ENCODE measurements at regions not wholly inside any gene's neighbourhood (a gene's known extent, or its start where the extent isn't known, plus 50 kb on each side); places are given as distances from the start of the nearest gene placed in this dataset.
A peak's percentile ranks its signal among the peaks of the same experiment; 100 is the strongest.
"Not testable (repeated sequence)": the region's sequence is repeated elsewhere in the genome, so short reads cannot be mapped to it uniquely, and the experiment has no call there.

- no peak for DNase-seq
- Mint-ChIP-seq H3K27ac (peak overlapping the region in 2 of 8 donors; percentile 26 to 33), H3K9me3 (peaks cover 0 to 1% (median 0%) of the 10 kb centered on the region in 5 donors), H3K27me3 (peaks cover 0 to 6% of the 10 kb centered on the region in 2 donors), H3K36me3 (no peaks in the 10 kb centered on the region), H3K4me1 (peaks cover 0 to 3% (median 0%) of the 10 kb centered on the region in 3 donors), H3K4me3 (no peak overlapping the region)
- H3K27ac ChIP-seq (ENCODE audit: low read depth, low read length), result no peak overlapping the region
- H3K4me3 ChIP-seq (ENCODE audit: low read length), result no peak overlapping the region
- ChIA-PET CTCF (no interaction called here), POLR2A (no interaction called here)
- H3K27me3 ChIP-seq (ENCODE audit: insufficient read depth, low read length, poor library complexity, severe bottlenecking), result no peaks in the 10 kb centered on the region
- H3K4me1 ChIP-seq (ENCODE audit: insufficient read depth, low read length), result peaks cover 4% of the 10 kb centered on the region
- H3K36me3 ChIP-seq (ENCODE audit: insufficient read depth, low read length), result no peaks in the 10 kb centered on the region
- no peaks in the 10 kb centered on the region for H3K9me3 ChIP-seq (ENCODE audit: low read length)
These were observed 53.4 kb downstream of the HES1 start for GRCh38 chr3:194189243-194189791.

DNA sequence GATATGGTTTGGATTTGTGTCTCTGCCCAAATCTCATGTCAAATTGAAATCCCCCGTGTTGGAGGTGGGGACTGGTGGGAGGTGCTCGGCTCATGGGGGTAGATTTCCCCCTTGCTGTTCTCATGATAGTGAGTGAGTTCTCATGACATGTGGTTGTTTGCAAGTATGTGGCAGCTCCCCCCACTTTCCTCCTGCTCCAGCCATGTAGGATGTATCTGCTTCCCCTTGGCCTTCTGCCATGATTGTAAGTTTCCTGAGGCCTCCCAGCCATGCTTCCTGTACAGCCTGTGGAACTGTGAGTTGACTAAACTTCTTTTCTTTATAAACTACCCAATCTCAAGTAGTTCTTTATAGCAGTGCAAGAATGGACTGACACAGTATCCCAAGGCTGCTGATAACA is 55.9 kb downstream of the HES1 start:
- peaks cover 10% of the 10 kb centered on the region for H3K4me1 ChIP-seq (ENCODE audit: insufficient read depth, low read length)
- H3K9me3 ChIP-seq (ENCODE audit: low read length); H3K36me3 ChIP-seq (ENCODE audit: insufficient read depth, low read length); H3K36me3 Mint-ChIP-seq; DNase-seq; H3K4me3 Mint-ChIP-seq; H3K4me1 Mint-ChIP-seq; H3K27me3 ChIP-seq (ENCODE audit: insufficient read depth, low read length, poor library complexity, severe bottlenecking); H3K9me3 Mint-ChIP-seq; H3K4me3 ChIP-seq (ENCODE audit: low read length); H3K27ac Mint-ChIP-seq; H3K27ac ChIP-seq (ENCODE audit: low read depth, low read length); POLR2A ChIA-PET; H3K27me3 Mint-ChIP-seq; CTCF ChIA-PET: not testable (repeated sequence)

- Mint-ChIP-seq H3K27me3 (peaks cover 2 to 22% of the 10 kb centered on the region in 2 donors), H3K27ac (no peak overlapping the region), H3K36me3 (no peaks in the 10 kb centered on the region), H3K4me1 (peaks cover 0 to 4% (median 0%) of the 10 kb centered on the region in 3 donors), H3K4me3 (no peak overlapping the region), H3K9me3 (no peaks in the 10 kb centered on the region)
- Histone ChIP-seq H3K4me1 (ENCODE audit: insufficient read depth, low read length) (peaks cover 10% of the 10 kb centered on the region), H3K36me3 (ENCODE audit: insufficient read depth, low read length) (no peaks in the 10 kb centered on the region), H3K27me3 (ENCODE audit: insufficient read depth, low read length, poor library complexity, severe bottlenecking) (no peaks in the 10 kb centered on the region), H3K4me3 (ENCODE audit: low read length) (no peak overlapping the region), H3K27ac (ENCODE audit: low read depth, low read length) (no peak overlapping the region), H3K9me3 (ENCODE audit: low read length) (no peaks in the 10 kb centered on the region)
- CTCF ChIA-PET, result no interaction called here
- POLR2A ChIA-PET, result no interaction called here
- no peak for DNase-seq
These were observed 58.3 kb downstream of the HES1 start for GRCh38 chr3:194194051-194194756.

- no peaks in the 10 kb centered on the region for H3K9me3 ChIP-seq (ENCODE audit: low read length)
- Mint-ChIP-seq H3K36me3 (no peaks in the 10 kb centered on the region), H3K27ac (no peak overlapping the region), H3K27me3 (peaks cover 2 to 26% of the 10 kb centered on the region in 2 donors), H3K4me3 (no peak overlapping the region), H3K9me3 (no peaks in the 10 kb centered on the region), H3K4me1 (peaks cover 0 to 4% (median 0%) of the 10 kb centered on the region in 3 donors)
- CTCF ChIA-PET, result interaction anchor here (0.8 kb wide), 1 partner anchor 19 kb away, joined by 3 read pairs; no protein-coding TSS in a partner anchor
- no peaks in the 10 kb centered on the region for H3K36me3 ChIP-seq (ENCODE audit: insufficient read depth, low read length)
- H3K4me1 ChIP-seq (ENCODE audit: insufficient read depth, low read length), result peaks cover 10% of the 10 kb centered on the region
- no peak for DNase-seq
- H3K4me3 ChIP-seq (ENCODE audit: low read length), result no peak overlapping the region
- POLR2A ChIA-PET, result no interaction called here
- no peak overlapping the region for H3K27ac ChIP-seq (ENCODE audit: low read depth, low read length)
- H3K27me3 ChIP-seq (ENCODE audit: insufficient read depth, low read length, poor library complexity, severe bottlenecking), result no peaks in the 10 kb centered on the region
These were observed 58.8 kb downstream of the HES1 start for GRCh38 chr3:194194757-194195085.

- Histone ChIP-seq H3K9me3 (ENCODE audit: low read length) (no peaks in the 10 kb centered on the region), H3K4me1 (ENCODE audit: insufficient read depth, low read length) (peaks cover 10% of the 10 kb centered on the region), H3K27ac (ENCODE audit: low read depth, low read length) (no peak overlapping the region), H3K36me3 (ENCODE audit: insufficient read depth, low read length) (no peaks in the 10 kb centered on the region), H3K27me3 (ENCODE audit: insufficient read depth, low read length, poor library complexity, severe bottlenecking) (no peaks in the 10 kb centered on the region), H3K4me3 (ENCODE audit: low read length) (no peak overlapping the region)
- ChIA-PET CTCF (interaction anchor here (0.8 kb wide), 1 partner anchor 18 kb away, joined by 3 read pairs; no protein-coding TSS in a partner anchor), POLR2A (no interaction called here)
- H3K4me1 Mint-ChIP-seq, result peaks cover 0 to 4% (median 0%) of the 10 kb centered on the region in 3 donors
- H3K27ac Mint-ChIP-seq, result no peak overlapping the region
- H3K9me3 Mint-ChIP-seq, result peaks cover 0 to 1% (median 0%) of the 10 kb centered on the region in 5 donors
- no peak overlapping the region for H3K4me3 Mint-ChIP-seq
- H3K36me3 Mint-ChIP-seq, result no peaks in the 10 kb centered on the region
- no peak for DNase-seq
- peaks cover 3 to 34% of the 10 kb centered on the region in 2 donors for H3K27me3 Mint-ChIP-seq
These were observed 59.7 kb downstream of the HES1 start for GRCh38 chr3:194195611-194196010.

DNA sequence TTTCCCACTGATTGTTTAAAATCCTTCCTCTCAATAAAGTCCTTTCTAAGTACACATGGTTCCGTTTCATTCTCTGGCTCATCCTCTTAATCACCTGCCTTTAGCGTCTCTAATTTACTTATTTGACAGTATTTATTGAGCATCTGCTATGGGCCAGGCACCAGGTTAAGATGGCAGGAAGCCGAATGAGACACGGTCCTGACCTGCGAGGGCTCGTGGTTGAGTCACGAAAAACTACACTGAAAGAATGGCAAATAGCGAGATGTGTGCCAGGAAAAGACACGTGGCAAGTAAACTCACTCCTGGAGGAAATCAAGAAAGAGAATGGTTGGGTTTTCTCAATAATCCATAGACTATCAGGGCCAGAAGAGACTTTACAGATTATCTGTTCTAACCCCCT is 60.9 kb downstream of the HES1 start:
- H3K27me3 ChIP-seq (ENCODE audit: insufficient read depth, low read length, poor library complexity, severe bottlenecking), result no peaks in the 10 kb centered on the region
- POLR2A ChIA-PET, result no interaction called here
- no peak overlapping the region for H3K27ac Mint-ChIP-seq
- peaks cover 0 to 1% (median 0%) of the 10 kb centered on the region in 5 donors for H3K9me3 Mint-ChIP-seq
- no peak overlapping the region for H3K27ac ChIP-seq (ENCODE audit: low read depth, low read length)
- H3K36me3 Mint-ChIP-seq, result no peaks in the 10 kb centered on the region
- H3K4me3 Mint-ChIP-seq, result no peak overlapping the region
- no peaks in the 10 kb centered on the region for H3K9me3 ChIP-seq (ENCODE audit: low read length)
- H3K4me3 ChIP-seq (ENCODE audit: low read length), result no peak overlapping the region
- peaks cover 0 to 4% (median 0%) of the 10 kb centered on the region in 3 donors for H3K4me1 Mint-ChIP-seq
- H3K4me1 ChIP-seq (ENCODE audit: insufficient read depth, low read length), result peaks cover 10% of the 10 kb centered on the region
- H3K36me3 ChIP-seq (ENCODE audit: insufficient read depth, low read length), result no peaks in the 10 kb centered on the region
- no peak for DNase-seq
- CTCF ChIA-PET, result no interaction called here
- H3K27me3 Mint-ChIP-seq, result peaks cover 12 to 46% of the 10 kb centered on the region in 2 donors

DNA sequence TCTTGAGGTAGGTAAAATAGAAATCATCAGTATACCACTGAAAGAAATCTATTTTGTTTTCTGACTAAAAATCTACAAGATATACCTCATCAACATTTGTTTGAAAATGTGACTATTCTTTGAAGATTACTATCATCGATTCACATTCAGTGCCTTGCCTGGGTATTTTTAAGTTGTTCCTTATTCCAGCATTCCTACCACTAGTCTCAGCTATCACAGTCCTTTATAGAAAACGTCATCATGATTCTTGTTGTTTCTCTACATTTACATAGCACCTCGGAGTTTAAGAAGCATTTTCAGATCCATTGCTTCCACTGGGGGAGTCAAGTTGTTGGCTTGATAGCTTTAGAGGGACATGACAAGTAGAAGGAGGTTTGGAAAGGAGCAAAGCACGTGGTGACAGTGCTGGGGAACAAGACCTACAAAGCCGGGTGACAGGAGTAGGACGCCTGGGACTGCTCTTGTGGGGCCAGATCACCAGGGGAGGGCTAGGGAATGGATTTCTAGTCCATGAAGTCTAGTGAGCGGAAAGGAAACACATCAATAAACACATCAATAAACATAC is 61.5 kb downstream of the HES1 start:
- Histone ChIP-seq H3K9me3 (ENCODE audit: low read length) (no peaks in the 10 kb centered on the region), H3K4me1 (ENCODE audit: insufficient read depth, low read length) (peaks cover 10% of the 10 kb centered on the region), H3K27me3 (ENCODE audit: insufficient read depth, low read length, poor library complexity, severe bottlenecking) (no peaks in the 10 kb centered on the region), H3K36me3 (ENCODE audit: insufficient read depth, low read length) (no peaks in the 10 kb centered on the region), H3K27ac (ENCODE audit: low read depth, low read length) (no peak overlapping the region), H3K4me3 (ENCODE audit: low read length) (no peak overlapping the region)
- no peak for DNase-seq
- H3K4me1 Mint-ChIP-seq, result peaks cover 0 to 4% (median 0%) of the 10 kb centered on the region in 3 donors
- H3K9me3 Mint-ChIP-seq, result peaks cover 0 to 1% (median 0%) of the 10 kb centered on the region in 5 donors
- H3K27me3 Mint-ChIP-seq, result peaks cover 17 to 52% of the 10 kb centered on the region in 2 donors
- no peak overlapping the region for H3K4me3 Mint-ChIP-seq
- ChIA-PET CTCF (no interaction called here), POLR2A (no interaction called here)
- H3K36me3 Mint-ChIP-seq, result no peaks in the 10 kb centered on the region
- H3K27ac Mint-ChIP-seq, result no peak overlapping the region

DNA sequence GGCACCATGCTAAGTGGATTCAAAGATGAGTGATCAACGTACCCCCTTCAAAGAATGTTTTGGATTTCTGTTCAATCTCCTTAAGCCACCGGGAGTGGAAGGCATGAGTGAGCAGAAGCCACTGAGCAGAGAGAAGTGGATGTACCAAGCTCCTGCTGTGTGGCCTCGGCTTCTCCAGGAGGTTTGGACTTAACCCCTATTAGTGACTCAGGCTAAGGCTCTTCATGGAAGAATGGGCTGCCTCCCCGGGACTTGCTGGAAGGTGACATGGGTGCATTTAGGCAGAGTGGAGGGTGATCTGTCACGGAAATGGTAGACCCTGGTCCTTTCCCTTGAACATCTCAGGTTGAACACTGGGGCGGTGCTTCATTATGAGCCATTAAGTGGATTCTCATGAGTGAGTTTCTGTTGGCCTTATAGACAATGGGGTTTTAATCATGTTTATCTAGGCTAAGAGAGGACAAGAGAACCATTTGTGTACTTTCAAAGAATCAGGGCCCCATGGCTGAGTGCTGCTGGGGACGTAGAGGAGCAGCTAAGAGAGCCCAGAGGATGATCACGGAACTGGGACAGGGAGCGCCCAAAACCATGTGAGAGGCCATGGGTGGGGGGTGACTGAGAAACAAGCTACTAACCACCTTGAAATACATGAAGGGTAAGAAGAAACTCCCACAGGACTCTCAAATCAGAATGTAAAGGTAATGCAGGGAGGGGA is 62.2 kb downstream of the HES1 start:
- no peak for DNase-seq
- Mint-ChIP-seq H3K9me3 (peaks cover 0 to 1% (median 0%) of the 10 kb centered on the region in 5 donors), H3K27ac (no peak overlapping the region), H3K4me1 (peaks cover 0 to 4% (median 0%) of the 10 kb centered on the region in 3 donors), H3K4me3 (no peak overlapping the region), H3K36me3 (no peaks in the 10 kb centered on the region), H3K27me3 (peaks cover 22 to 58% of the 10 kb centered on the region in 2 donors)
- peaks cover under 1% of the 10 kb centered on the region for H3K27me3 ChIP-seq (ENCODE audit: insufficient read depth, low read length, poor library complexity, severe bottlenecking)
- CTCF ChIA-PET, result no interaction called here
- no peaks in the 10 kb centered on the region for H3K9me3 ChIP-seq (ENCODE audit: low read length)
- no peak overlapping the region for H3K27ac ChIP-seq (ENCODE audit: low read depth, low read length)
- no peaks in the 10 kb centered on the region for H3K36me3 ChIP-seq (ENCODE audit: insufficient read depth, low read length)
- no peak overlapping the region for H3K4me3 ChIP-seq (ENCODE audit: low read length)
- POLR2A ChIA-PET, result no interaction called here
- peaks cover 11% of the 10 kb centered on the region for H3K4me1 ChIP-seq (ENCODE audit: insufficient read depth, low read length)

All from CD8-positive, alpha-beta memory T cell (primary cell).